GM23338 (cell line): ENCODE measurements at regions not wholly inside any gene's neighbourhood (a gene's known extent, or its start where the extent isn't known, plus 50 kb on each side); places are given as distances from the start of the nearest gene placed in this dataset.

Experiments
- ATAC-seq: fragments of 200-7000 bp; cut with Tn5 transposase; 3 replicates; pipeline ENCODE4 v1.9.1; 2020
- DNase-seq: peaks from one replicate; pipeline ENCODE4 v3.0.0-alpha.2; 2015; ENCODE audit warnings: low spot score
- H2AFZ ChIP-seq: fragments of 200-600 bp; sonication (generic); 2 replicates; pipeline ENCODE4 v1.8.0; 2016; ENCODE audit warnings: antibody characterized with exemption, mild to moderate bottlenecking, moderate library complexity
- H3F3A ChIP-seq: fragments of 200-600 bp; sonication (generic); replicated peaks from 2 replicates; pipeline ENCODE4 v1.8.0; 2017; ENCODE audit warnings: antibody characterized with exemption, mixed run types, low read depth
- H3K27ac ChIP-seq: fragments of 200-600 bp; sonication (generic); 2 replicates; pipeline ENCODE4 v1.6.1; 2016; ENCODE audit warnings: low read depth
- H3K27me3 ChIP-seq: fragments of 200-600 bp; sonication (generic); 2 replicates; pipeline ENCODE4 v1.8.0; 2016; ENCODE audit warnings: mild to moderate bottlenecking, mixed run types, moderate library complexity; ENCODE audit not compliant: insufficient read depth
- H3K36me3 ChIP-seq: fragments of 200-600 bp; sonication (generic); 2 replicates; pipeline ENCODE4 v1.8.0; 2016; ENCODE audit warnings: mild to moderate bottlenecking; ENCODE audit not compliant: insufficient read depth
- H3K4me1 ChIP-seq: fragments of 200-600 bp; sonication (generic); 2 replicates; pipeline ENCODE4 v1.8.0; 2016; ENCODE audit warnings: mild to moderate bottlenecking, moderate library complexity; ENCODE audit not compliant: insufficient read depth
- H3K4me2 ChIP-seq: fragments of 200-600 bp; sonication (generic); 2 replicates; pipeline ENCODE4 v1.7.1; 2017; ENCODE audit warnings: mixed run types
- H3K4me3 ChIP-seq: fragments of 200-600 bp; sonication (generic); 2 replicates; pipeline ENCODE4 v1.6.1; 2016; ENCODE audit warnings: mixed run types
- H3K79me2 ChIP-seq: fragments of 200-600 bp; sonication (generic); replicated peaks from 2 replicates; pipeline ENCODE4 v1.8.0; 2017; ENCODE audit warnings: mild to moderate bottlenecking; ENCODE audit not compliant: insufficient read depth
- H3K9me2 ChIP-seq: fragments of 200-600 bp; sonication (generic); 2 replicates; pipeline ENCODE4 v1.8.0; 2017; ENCODE audit not compliant: insufficient read depth
- H4K20me1 ChIP-seq: fragments of 200-600 bp; sonication (generic); replicated peaks from 2 replicates; pipeline ENCODE4 v1.8.0; 2017; ENCODE audit warnings: mild to moderate bottlenecking; ENCODE audit not compliant: insufficient read depth
- H3K27ac Mint-ChIP-seq: 2 replicates; pipeline ENCODE4 v1.8.0; 2020; ENCODE audit warnings: inconsistent platforms, mild to moderate bottlenecking, moderate library complexity, mixed read lengths
- H3K27me3 Mint-ChIP-seq: 3 replicates; pipeline ENCODE4 v1.8.0; 2022; ENCODE audit warnings: low read depth, mild to moderate bottlenecking, moderate library complexity, mixed read lengths, inconsistent platforms; ENCODE audit not compliant: insufficient read depth, poor library complexity
- H3K36me3 Mint-ChIP-seq: 3 replicates; pipeline ENCODE4 v1.8.0; 2021; ENCODE audit warnings: low read depth, mild to moderate bottlenecking, inconsistent platforms, moderate library complexity, mixed read lengths
- H3K4me1 Mint-ChIP-seq: 3 replicates; pipeline ENCODE4 v1.8.0; 2020; ENCODE audit warnings: mild to moderate bottlenecking, inconsistent platforms, mixed read lengths
- H3K4me3 Mint-ChIP-seq: 3 replicates; pipeline ENCODE4 v1.8.0; 2021; ENCODE audit warnings: moderate library complexity, mild to moderate bottlenecking, inconsistent platforms, mixed read lengths
- H3K9me3 Mint-ChIP-seq: 3 replicates; pipeline ENCODE4 v1.8.0; 2020; ENCODE audit warnings: moderate library complexity, mild to moderate bottlenecking, inconsistent platforms, mixed read lengths
- CREB1 ChIP-seq: fragments of 250-450 bp; sonication (Bioruptor Pico); IDR thresholded peaks from 2 replicates; pipeline ENCODE4 v1.5.0; 2020; ENCODE audit warnings: low read depth, mild to moderate bottlenecking, moderate library complexity
- CTCF ChIP-seq, 2 experiments: fragments of 200-600 bp in 1 of 2; sonication (generic) in 1 of 2; conservative IDR thresholded peaks; 2 replicates each; pipeline versions ENCODE4 v1.5.1 to v1.6.1; 2016 to 2017; ENCODE audit warnings: antibody characterized with exemption in 2 of 2, low read depth in 2 of 2, mild to moderate bottlenecking in 2 of 2, moderate library complexity in 1 of 2
- EZH2phosphoT487 ChIP-seq: fragments of 200-600 bp; sonication (generic); IDR thresholded peaks from one replicate; pipeline ENCODE4 v1.8.1; 2018; ENCODE audit warnings: antibody characterized with exemption; ENCODE audit not compliant: unreplicated experiment
- JUNB ChIP-seq: IDR thresholded peaks from one replicate; pipeline ENCODE4 v1.6.1; 2016; ENCODE audit warnings: antibody characterized with exemption; ENCODE audit not compliant: unreplicated experiment
- POLR2AphosphoS5 ChIP-seq: IDR thresholded peaks from 2 replicates; pipeline ENCODE4 v1.6.1; 2016; ENCODE audit warnings: antibody characterized with exemption, low read depth
- REST ChIP-seq: IDR thresholded peaks from one replicate; pipeline ENCODE4 v1.6.1; 2018; ENCODE audit warnings: antibody characterized with exemption; ENCODE audit not compliant: unreplicated experiment
- STAT1 ChIP-seq: IDR thresholded peaks from one replicate; pipeline ENCODE4 v1.6.1; 2016; ENCODE audit warnings: antibody characterized with exemption; ENCODE audit not compliant: unreplicated experiment
- ZNF114 ChIP-seq: fragments of 250-450 bp; sonication (Bioruptor Pico); IDR thresholded peaks from 2 replicates; pipeline ENCODE4 v1.5.0; 2020; ENCODE audit warnings: mild to moderate bottlenecking, moderate library complexity
- ZNF462 ChIP-seq: fragments of 250-450 bp; sonication (Bioruptor Pico); IDR thresholded peaks from 2 replicates; pipeline ENCODE4 v1.5.0; 2020; ENCODE audit warnings: mild to moderate bottlenecking, moderate library complexity

GRCh38 chr9:129323376-129323998 is 145.4 kb upstream of the IER5L start:
- H3K4me3 ChIP-seq = no peak overlapping the region
- H3F3A ChIP-seq = 0 out of 2 replicates have a peak, but pooled peaks cover 2% of the 10 kb centered on the region
- Mint-ChIP-seq H3K4me3 (no peak overlapping the region), H3K9me3 (no peaks in the 10 kb centered on the region), H3K27ac (no peak overlapping the region), H3K4me1 (peaks cover 32% of the 10 kb centered on the region), H3K27me3 (peaks cover 17% of the 10 kb centered on the region), H3K36me3 (no peaks in the 10 kb centered on the region)
- H3K9me2 ChIP-seq = no peaks in the 10 kb centered on the region
- ATAC-seq (no peak), DNase-seq (no peak)
- no peaks in the 10 kb centered on the region for H3K36me3 ChIP-seq
- H4K20me1 ChIP-seq = no peaks in the 10 kb centered on the region
- no peak overlapping the region for H3K4me2 ChIP-seq
- TF ChIP-seq CREB1 = no peak
- H2AFZ ChIP-seq = no peak overlapping the region
- H3K27me3 ChIP-seq = peaks cover 5% of the 10 kb centered on the region; the same call in 1 of the 2 replicates
- H3K27ac ChIP-seq = no peak overlapping the region
- peaks cover 9% of the 10 kb centered on the region; the same call in 1 of the 2 replicates for H3K4me1 ChIP-seq
- no peaks in the 10 kb centered on the region for H3K79me2 ChIP-seq

- ATAC-seq (no peak), DNase-seq (no peak)
- Mint-ChIP-seq H3K27me3 (peaks cover 14% of the 10 kb centered on the region), H3K36me3 (no peaks in the 10 kb centered on the region), H3K4me3 (no peak overlapping the region), H3K27ac (no peak overlapping the region), H3K9me3 (no peaks in the 10 kb centered on the region), H3K4me1 (peaks cover 29% of the 10 kb centered on the region)
- H2AFZ ChIP-seq = no peak overlapping the region
- no peaks in the 10 kb centered on the region for H3K9me2 ChIP-seq
- H3K4me2 ChIP-seq = no peak overlapping the region
- H3K27me3 ChIP-seq = peaks cover 5% of the 10 kb centered on the region; the same call in 1 of the 2 replicates
- H3K79me2 ChIP-seq = no peaks in the 10 kb centered on the region
- H3K27ac ChIP-seq = no peak overlapping the region
- 0 out of 2 replicates have a peak, but pooled peaks cover 2% of the 10 kb centered on the region for H3F3A ChIP-seq
- H3K4me1 ChIP-seq = peaks cover 9% of the 10 kb centered on the region; the same call in 1 of the 2 replicates
- H4K20me1 ChIP-seq = no peaks in the 10 kb centered on the region
- H3K36me3 ChIP-seq = no peaks in the 10 kb centered on the region
- no peak overlapping the region for H3K4me3 ChIP-seq
- no peak for TF ChIP-seq ZNF462
- TF ChIP-seq POLR2AphosphoS5 = no peak
- no peak for TF ChIP-seq REST
- TF ChIP-seq CTCF (conservative IDR thresholded peaks at IDR 0.05; ENCODE audit: low read depth in 2 of 2) = no peak
- no peak for TF ChIP-seq JUNB
- no peak for TF ChIP-seq ZNF114 (CRISPR knock-in tag)
- TF ChIP-seq CREB1 = no peak
- no peak for TF ChIP-seq STAT1
- no peak for TF ChIP-seq EZH2phosphoT487
These were observed 144.7 kb upstream of the IER5L start for GRCh38 chr9:129322641-129323375.
